HFFc6 (cell line): ENCODE measurements at regions not wholly inside any gene's neighbourhood (a gene's known extent, or its start where the extent isn't known, plus 50 kb on each side); places are given as distances from the start of the nearest gene placed in this dataset.

Source experiments
- DNase-seq: peaks from one replicate; pipeline ENCODE4 v3.0.0-alpha.2; 2018
- H3K27ac Mint-ChIP-seq: 2 replicates; pipeline ENCODE4 v1.8.0; 2020; ENCODE audit warnings: mild to moderate bottlenecking, mixed read lengths
- H3K27me3 Mint-ChIP-seq: 2 replicates; pipeline ENCODE4 v1.8.0; 2021; ENCODE audit warnings: mild to moderate bottlenecking, moderate library complexity, mixed read lengths; ENCODE audit not compliant: insufficient read depth
- H3K36me3 Mint-ChIP-seq: 2 replicates; pipeline ENCODE4 v1.8.0; 2021; ENCODE audit warnings: low read depth, mixed read lengths
- H3K4me1 Mint-ChIP-seq: 2 replicates; pipeline ENCODE4 v1.8.0; 2020; ENCODE audit warnings: low read depth, mixed read lengths
- H3K4me3 Mint-ChIP-seq: 2 replicates; pipeline ENCODE4 v1.8.0; 2020; ENCODE audit warnings: mild to moderate bottlenecking, moderate library complexity, mixed read lengths
- H3K9me3 Mint-ChIP-seq: 2 replicates; pipeline ENCODE4 v1.8.0; 2020; ENCODE audit warnings: mild to moderate bottlenecking, mixed read lengths
- TF ChIP-seq, protein P1 (sequence below): fragments of 200-600 bp; sonication (generic); IDR thresholded peaks from 2 replicates; pipeline ENCODE4 v1.5.0; 2021; ENCODE audit warnings: antibody characterized with exemption, mild to moderate bottlenecking

GRCh38 chr13:99044764-99045163, 66.9 kb upstream of the DOCK9 start:
- no peak for DNase-seq
- peaks cover 65% of the 10 kb centered on the region for H3K4me1 Mint-ChIP-seq
- no peaks in the 10 kb centered on the region for H3K9me3 Mint-ChIP-seq
- peak overlapping the region; percentile 75; the same call in 1 of the 2 replicates for H3K27ac Mint-ChIP-seq
- H3K27me3 Mint-ChIP-seq: peaks cover 1% of the 10 kb centered on the region
- peak overlapping the region; percentile 62; the same call in 1 of the 2 replicates for H3K4me3 Mint-ChIP-seq
- H3K36me3 Mint-ChIP-seq: peaks cover 11% of the 10 kb centered on the region; the same call in 1 of the 2 replicates
- TF ChIP-seq, protein P1, sequence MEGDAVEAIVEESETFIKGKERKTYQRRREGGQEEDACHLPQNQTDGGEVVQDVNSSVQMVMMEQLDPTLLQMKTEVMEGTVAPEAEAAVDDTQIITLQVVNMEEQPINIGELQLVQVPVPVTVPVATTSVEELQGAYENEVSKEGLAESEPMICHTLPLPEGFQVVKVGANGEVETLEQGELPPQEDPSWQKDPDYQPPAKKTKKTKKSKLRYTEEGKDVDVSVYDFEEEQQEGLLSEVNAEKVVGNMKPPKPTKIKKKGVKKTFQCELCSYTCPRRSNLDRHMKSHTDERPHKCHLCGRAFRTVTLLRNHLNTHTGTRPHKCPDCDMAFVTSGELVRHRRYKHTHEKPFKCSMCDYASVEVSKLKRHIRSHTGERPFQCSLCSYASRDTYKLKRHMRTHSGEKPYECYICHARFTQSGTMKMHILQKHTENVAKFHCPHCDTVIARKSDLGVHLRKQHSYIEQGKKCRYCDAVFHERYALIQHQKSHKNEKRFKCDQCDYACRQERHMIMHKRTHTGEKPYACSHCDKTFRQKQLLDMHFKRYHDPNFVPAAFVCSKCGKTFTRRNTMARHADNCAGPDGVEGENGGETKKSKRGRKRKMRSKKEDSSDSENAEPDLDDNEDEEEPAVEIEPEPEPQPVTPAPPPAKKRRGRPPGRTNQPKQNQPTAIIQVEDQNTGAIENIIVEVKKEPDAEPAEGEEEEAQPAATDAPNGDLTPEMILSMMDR: no peak

- H3K27me3 Mint-ChIP-seq: peaks cover 1% of the 10 kb centered on the region
- peak; percentile 50 for DNase-seq
- no peaks in the 10 kb centered on the region for H3K9me3 Mint-ChIP-seq
- peak overlapping the region; percentile 28; the same call in 1 of the 2 replicates for H3K4me3 Mint-ChIP-seq
- H3K4me1 Mint-ChIP-seq: peaks cover 72% of the 10 kb centered on the region
- peak overlapping the region; percentile 75 for H3K27ac Mint-ChIP-seq
- TF ChIP-seq, protein P1: no peak
- H3K36me3 Mint-ChIP-seq: peaks cover 11% of the 10 kb centered on the region; the same call in 1 of the 2 replicates
Observed at GRCh38 chr13:99045396-99045795, 67.5 kb upstream of the DOCK9 start.

DNA sequence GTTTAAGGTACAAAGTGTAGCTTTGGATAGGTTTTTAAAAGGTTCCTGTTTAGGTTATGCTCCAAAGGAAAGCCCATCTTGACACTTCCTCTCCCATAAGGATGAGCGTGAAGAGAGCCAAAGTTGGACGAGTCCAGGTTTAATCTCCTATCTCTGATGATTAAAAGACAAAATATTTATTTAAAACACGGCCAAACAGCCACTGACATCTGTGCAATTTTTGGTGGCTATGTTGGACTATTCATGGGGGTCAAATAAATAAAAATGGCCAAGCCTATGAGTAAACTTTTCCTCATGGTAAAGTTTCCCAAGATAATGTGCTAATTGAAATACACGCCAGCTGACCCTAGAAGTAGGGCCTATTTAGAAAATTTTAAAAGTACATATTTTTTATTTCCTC, 69.0 kb upstream of the DOCK9 start:
- peak overlapping the region; percentile 78 for H3K27ac Mint-ChIP-seq
- peaks cover 11% of the 10 kb centered on the region; the same call in 1 of the 2 replicates for H3K36me3 Mint-ChIP-seq
- no peaks in the 10 kb centered on the region for H3K9me3 Mint-ChIP-seq
- TF ChIP-seq, protein P1: no peak
- H3K4me3 Mint-ChIP-seq: peak overlapping the region; percentile 75
- peak; percentile 26 for DNase-seq
- no peaks in the 10 kb centered on the region; the same call in 1 of the 2 replicates for H3K27me3 Mint-ChIP-seq
- H3K4me1 Mint-ChIP-seq: peaks cover 77% of the 10 kb centered on the region

DNA sequence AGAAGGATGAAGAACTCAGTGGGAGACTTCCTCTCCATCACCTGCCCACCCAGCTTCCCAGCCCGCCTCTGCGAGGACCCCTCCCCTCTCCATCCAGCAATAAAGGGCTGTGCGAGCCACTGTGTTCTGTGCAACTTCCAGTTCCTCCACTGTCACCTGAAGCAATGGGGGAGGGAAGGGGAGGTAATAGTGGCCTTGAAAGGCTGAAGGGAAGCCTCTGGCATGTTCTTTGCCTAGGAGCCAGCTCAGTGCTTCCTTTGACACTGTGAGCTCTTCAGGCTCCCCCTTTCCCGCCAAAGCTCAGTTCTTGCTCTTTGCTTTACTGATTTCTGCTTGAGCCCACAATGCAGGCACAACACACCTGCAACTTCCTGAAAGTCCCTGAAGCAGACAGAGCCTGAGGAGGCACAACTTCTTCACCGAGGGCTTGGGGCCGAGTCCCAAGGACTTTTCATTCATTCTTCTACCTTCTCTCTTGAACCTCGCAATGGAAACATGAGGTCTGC, 73.2 kb upstream of the DOCK9 start:
- Mint-ChIP-seq H3K36me3 (no peaks in the 10 kb centered on the region), H3K4me1 (peaks cover 43% of the 10 kb centered on the region), H3K4me3 (no peak overlapping the region), H3K27me3 (peaks cover 3% of the 10 kb centered on the region; the same call in 1 of the 2 replicates), H3K27ac (no peak overlapping the region), H3K9me3 (no peaks in the 10 kb centered on the region)
- TF ChIP-seq, protein P1: no peak
- DNase-seq: no peak

GRCh38 chr13:99051768-99052455, 74.0 kb upstream of the DOCK9 start:
- Mint-ChIP-seq H3K27me3 (peaks cover 3% of the 10 kb centered on the region; the same call in 1 of the 2 replicates), H3K4me3 (no peak overlapping the region), H3K4me1 (peaks cover 41% of the 10 kb centered on the region), H3K27ac (no peak overlapping the region), H3K9me3 (no peaks in the 10 kb centered on the region), H3K36me3 (no peaks in the 10 kb centered on the region)
- DNase-seq: no peak
- TF ChIP-seq, protein P1: no peak
